ENCODE measurements at regions not wholly inside any gene's neighbourhood (a gene's known extent, or its start where the extent isn't known, plus 50 kb on each side); places are given as distances from the start of the nearest gene placed in this dataset.

- peak overlapping the region; percentile 63 for H2BK12ac ChIP-seq (ENCODE audit: low read length)
- peak in 1 of 2 donors; percentile 28 for DNase-seq
- H4K12ac ChIP-seq (ENCODE audit: low read depth, low read length) = no peak overlapping the region
- peak overlapping the region; percentile 64 for H3K4me2 ChIP-seq (ENCODE audit: low read length)
- H3K18ac ChIP-seq (ENCODE audit: low read length) = peak overlapping the region; percentile 29
- peaks cover 3% of the 10 kb centered on the region for H3K9me3 ChIP-seq (ENCODE audit: insufficient read depth, low read depth, low read length)
- no peak overlapping the region for H3K4me3 ChIP-seq (ENCODE audit: low read depth, low read length)
- H3K14ac ChIP-seq (ENCODE audit: low read length) = peak overlapping the region; percentile 72
- H3K27ac ChIP-seq (ENCODE audit: low read depth, low read length) = peak overlapping the region; percentile 58
- peak overlapping the region; percentile 65 for H2BK5ac ChIP-seq (ENCODE audit: low read depth, low read length, poor library complexity)
- H2AK5ac ChIP-seq (ENCODE audit: low read length) = peak overlapping the region; percentile 84
- H3K9ac ChIP-seq (ENCODE audit: low read length) = no peak overlapping the region
- no CpG with 5 or more reads among the region's 13 CpGs for WGBS (ENCODE audit: extremely low coverage, insufficient coverage, insufficient read length)
- H4K91ac ChIP-seq (ENCODE audit: low read depth, low read length) = peak overlapping the region; percentile 90
- no peak overlapping the region for H3K23ac ChIP-seq (ENCODE audit: low read length)
- peaks cover 15% of the 10 kb centered on the region for H3K79me1 ChIP-seq (ENCODE audit: low read length)
- H2AFZ ChIP-seq (ENCODE audit: insufficient read depth, low read length, poor library complexity) = peak overlapping the region; percentile 75
- peak overlapping the region; percentile 79 for H2BK120ac ChIP-seq (ENCODE audit: insufficient read depth, low read length, poor library complexity)
- no peaks in the 10 kb centered on the region for H3K36me3 ChIP-seq (ENCODE audit: control insufficient read depth in 1 of 2, insufficient read depth in 2 of 2, low read length in 2 of 2)
- peaks cover 22 to 31% of the 10 kb centered on the region in 2 experiments for H3K4me1 ChIP-seq (ENCODE audit: control insufficient read depth in 1 of 2, insufficient read depth in 2 of 2, low read length in 2 of 2)
- peak overlapping the region; percentile 41 for H4K8ac ChIP-seq (ENCODE audit: low read depth, low read length)
- peak overlapping the region; percentile 24 for H3K4ac ChIP-seq (ENCODE audit: low read depth, low read length)
- no peaks in the 10 kb centered on the region for H3K27me3 ChIP-seq (ENCODE audit: insufficient read depth, low read length)
- H3K79me2 ChIP-seq (ENCODE audit: control insufficient read depth, insufficient read depth, low read length, poor library complexity) = no peaks in the 10 kb centered on the region
Measured at GRCh38 chr14:23694949-23695663, 58.9 kb downstream of the DHRS2 start.

GRCh38 chr14:23695664-23695999, 59.5 kb downstream of the DHRS2 start:
- Histone ChIP-seq H2AK5ac (ENCODE audit: low read length) (no peak overlapping the region), H3K4me1 (ENCODE audit: control insufficient read depth in 1 of 2, insufficient read depth in 2 of 2, low read length in 2 of 2) (peaks cover 22 to 31% of the 10 kb centered on the region in 2 experiments), H4K8ac (ENCODE audit: low read depth, low read length) (peak overlapping the region; percentile 41), H3K79me2 (ENCODE audit: control insufficient read depth, insufficient read depth, low read length, poor library complexity) (no peaks in the 10 kb centered on the region), H3K9me3 (ENCODE audit: insufficient read depth, low read depth, low read length) (no peaks in the 10 kb centered on the region), H3K18ac (ENCODE audit: low read length) (peak overlapping the region; percentile 74), H3K9ac (ENCODE audit: low read length) (no peak overlapping the region), H3K4me3 (ENCODE audit: low read depth, low read length) (no peak overlapping the region), H2AFZ (ENCODE audit: insufficient read depth, low read length, poor library complexity) (peak overlapping the region; percentile 75), H4K91ac (ENCODE audit: low read depth, low read length) (peak overlapping the region; percentile 83), H3K14ac (ENCODE audit: low read length) (peak overlapping the region; percentile 41), H2BK12ac (ENCODE audit: low read length) (peak overlapping the region; percentile 67), H3K4me2 (ENCODE audit: low read length) (peak overlapping the region; percentile 64), H3K27me3 (ENCODE audit: insufficient read depth, low read length) (no peaks in the 10 kb centered on the region), H3K79me1 (ENCODE audit: low read length) (peaks cover 15% of the 10 kb centered on the region), H3K36me3 (ENCODE audit: control insufficient read depth in 1 of 2, insufficient read depth in 2 of 2, low read length in 2 of 2) (no peaks in the 10 kb centered on the region), H3K23ac (ENCODE audit: low read length) (no peak overlapping the region), H2BK120ac (ENCODE audit: insufficient read depth, low read length, poor library complexity) (peak overlapping the region; percentile 79), H2BK5ac (ENCODE audit: low read depth, low read length, poor library complexity) (peak overlapping the region; percentile 65), H4K12ac (ENCODE audit: low read depth, low read length) (no peak overlapping the region), H3K4ac (ENCODE audit: low read depth, low read length) (no peak overlapping the region), H3K27ac (ENCODE audit: low read depth, low read length) (peak overlapping the region; percentile 58)
- no peak for DNase-seq
- WGBS (ENCODE audit: extremely low coverage, insufficient coverage, insufficient read length) = no CpG with 5 or more reads among the region's 8 CpGs

- H4K8ac ChIP-seq (ENCODE audit: low read depth, low read length) = no peak overlapping the region
- no peak overlapping the region for H3K23ac ChIP-seq (ENCODE audit: low read length)
- H4K91ac ChIP-seq (ENCODE audit: low read depth, low read length) = no peak overlapping the region
- H2AFZ ChIP-seq (ENCODE audit: insufficient read depth, low read length, poor library complexity) = no peak overlapping the region
- H3K79me2 ChIP-seq (ENCODE audit: control insufficient read depth, insufficient read depth, low read length, poor library complexity) = no peaks in the 10 kb centered on the region
- no peaks in the 10 kb centered on the region for H3K36me3 ChIP-seq (ENCODE audit: control insufficient read depth in 1 of 2, insufficient read depth in 2 of 2, low read length in 2 of 2)
- peaks cover 15% of the 10 kb centered on the region for H3K79me1 ChIP-seq (ENCODE audit: low read length)
- H2BK12ac ChIP-seq (ENCODE audit: low read length) = no peak overlapping the region
- no peak overlapping the region for H2AK5ac ChIP-seq (ENCODE audit: low read length)
- H3K9me3 ChIP-seq (ENCODE audit: insufficient read depth, low read depth, low read length) = peaks cover 2% of the 10 kb centered on the region
- H3K4me1 ChIP-seq (ENCODE audit: control insufficient read depth in 1 of 2, insufficient read depth in 2 of 2, low read length in 2 of 2) = peaks cover 22 to 31% of the 10 kb centered on the region in 2 experiments
- no peak overlapping the region for H4K12ac ChIP-seq (ENCODE audit: low read depth, low read length)
- no peak overlapping the region for H3K4me3 ChIP-seq (ENCODE audit: low read depth, low read length)
- no peak overlapping the region for H3K18ac ChIP-seq (ENCODE audit: low read length)
- no peak overlapping the region for H3K14ac ChIP-seq (ENCODE audit: low read length)
- H3K4ac ChIP-seq (ENCODE audit: low read depth, low read length) = no peak overlapping the region
- no peak for DNase-seq
- no peak overlapping the region for H3K27ac ChIP-seq (ENCODE audit: low read depth, low read length)
- H3K4me2 ChIP-seq (ENCODE audit: low read length) = no peak overlapping the region
- no peak overlapping the region for H3K9ac ChIP-seq (ENCODE audit: low read length)
- H3K27me3 ChIP-seq (ENCODE audit: insufficient read depth, low read length) = no peaks in the 10 kb centered on the region
- no peak overlapping the region for H2BK5ac ChIP-seq (ENCODE audit: low read depth, low read length, poor library complexity)
- no CpG with 5 or more reads among the region's 5 CpGs for WGBS (ENCODE audit: extremely low coverage, insufficient coverage, insufficient read length)
- H2BK120ac ChIP-seq (ENCODE audit: insufficient read depth, low read length, poor library complexity) = no peak overlapping the region
Measured at GRCh38 chr14:23696701-23697239, 60.6 kb downstream of the DHRS2 start.

GRCh38 chr14:23697680-23698079, 61.5 kb downstream of the DHRS2 start:
- no CpG with 5 or more reads among the region's 4 CpGs for WGBS (ENCODE audit: extremely low coverage, insufficient coverage, insufficient read length)
- Histone ChIP-seq H3K4me1 (ENCODE audit: control insufficient read depth in 1 of 2, insufficient read depth in 2 of 2, low read length in 2 of 2) (peaks cover 22 to 31% of the 10 kb centered on the region in 2 experiments), H3K4me3 (ENCODE audit: low read depth, low read length) (no peak overlapping the region), H3K4ac (ENCODE audit: low read depth, low read length) (no peak overlapping the region), H4K12ac (ENCODE audit: low read depth, low read length) (no peak overlapping the region), H4K91ac (ENCODE audit: low read depth, low read length) (no peak overlapping the region), H2AK5ac (ENCODE audit: low read length) (no peak overlapping the region), H3K23ac (ENCODE audit: low read length) (no peak overlapping the region), H3K14ac (ENCODE audit: low read length) (no peak overlapping the region), H3K79me2 (ENCODE audit: control insufficient read depth, insufficient read depth, low read length, poor library complexity) (no peaks in the 10 kb centered on the region), H3K4me2 (ENCODE audit: low read length) (no peak overlapping the region), H3K36me3 (ENCODE audit: control insufficient read depth in 1 of 2, insufficient read depth in 2 of 2, low read length in 2 of 2) (no peaks in the 10 kb centered on the region), H3K27me3 (ENCODE audit: insufficient read depth, low read length) (no peaks in the 10 kb centered on the region), H2BK12ac (ENCODE audit: low read length) (no peak overlapping the region), H2AFZ (ENCODE audit: insufficient read depth, low read length, poor library complexity) (no peak overlapping the region), H2BK120ac (ENCODE audit: insufficient read depth, low read length, poor library complexity) (no peak overlapping the region), H3K9me3 (ENCODE audit: insufficient read depth, low read depth, low read length) (peaks cover 2% of the 10 kb centered on the region), H3K18ac (ENCODE audit: low read length) (no peak overlapping the region), H2BK5ac (ENCODE audit: low read depth, low read length, poor library complexity) (no peak overlapping the region), H3K27ac (ENCODE audit: low read depth, low read length) (no peak overlapping the region), H3K79me1 (ENCODE audit: low read length) (peaks cover 15% of the 10 kb centered on the region), H4K8ac (ENCODE audit: low read depth, low read length) (no peak overlapping the region), H3K9ac (ENCODE audit: low read length) (no peak overlapping the region)
- no peak for DNase-seq
